ENCODE measurements at regions not wholly inside any gene's neighbourhood (a gene's known extent, or its start where the extent isn't known, plus 50 kb on each side); places are given as distances from the start of the nearest gene placed in this dataset.
A peak's percentile ranks its signal among the peaks of the same experiment; 100 is the strongest.

DNA sequence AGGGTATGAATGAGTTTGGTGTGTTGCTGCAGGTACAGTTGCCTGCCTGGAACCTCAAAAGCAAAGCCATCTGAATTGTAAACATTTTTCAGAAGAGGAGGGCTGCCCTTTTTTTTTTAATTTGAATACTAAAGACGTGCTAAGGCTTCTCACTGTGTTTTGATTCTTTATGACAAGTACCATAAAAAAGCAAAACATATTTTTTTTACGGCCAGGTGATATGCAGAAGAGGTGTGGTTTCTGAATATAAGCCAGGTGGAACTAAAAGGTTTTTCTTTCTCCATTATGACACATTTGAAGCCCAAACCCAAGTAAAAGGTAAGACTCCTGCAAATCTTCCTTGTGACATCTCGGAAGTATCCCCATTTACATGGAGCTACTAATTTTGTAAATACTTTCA lies 246.3 kb downstream of the IRS1 start:
- DNase-seq (no peak), ATAC-seq (no peak)
- intact Hi-C loops (cut with DNase I): no loop called here
- Histone ChIP-seq H3K27ac (no peak overlapping the region), H3K9me3 (no peaks in the 10 kb centered on the region), H3K4me1 (peaks cover 0 to 5% (median 2%) of the 10 kb centered on the region in 4 donors), H3K36me3 (no peaks in the 10 kb centered on the region), H3K27me3 (no peaks in the 10 kb centered on the region), H3K4me3 (no peak overlapping the region)
- no peak for TF ChIP-seq POLR2A (IDR thresholded peaks at IDR 0.05)
- TF ChIP-seq, protein P1, sequence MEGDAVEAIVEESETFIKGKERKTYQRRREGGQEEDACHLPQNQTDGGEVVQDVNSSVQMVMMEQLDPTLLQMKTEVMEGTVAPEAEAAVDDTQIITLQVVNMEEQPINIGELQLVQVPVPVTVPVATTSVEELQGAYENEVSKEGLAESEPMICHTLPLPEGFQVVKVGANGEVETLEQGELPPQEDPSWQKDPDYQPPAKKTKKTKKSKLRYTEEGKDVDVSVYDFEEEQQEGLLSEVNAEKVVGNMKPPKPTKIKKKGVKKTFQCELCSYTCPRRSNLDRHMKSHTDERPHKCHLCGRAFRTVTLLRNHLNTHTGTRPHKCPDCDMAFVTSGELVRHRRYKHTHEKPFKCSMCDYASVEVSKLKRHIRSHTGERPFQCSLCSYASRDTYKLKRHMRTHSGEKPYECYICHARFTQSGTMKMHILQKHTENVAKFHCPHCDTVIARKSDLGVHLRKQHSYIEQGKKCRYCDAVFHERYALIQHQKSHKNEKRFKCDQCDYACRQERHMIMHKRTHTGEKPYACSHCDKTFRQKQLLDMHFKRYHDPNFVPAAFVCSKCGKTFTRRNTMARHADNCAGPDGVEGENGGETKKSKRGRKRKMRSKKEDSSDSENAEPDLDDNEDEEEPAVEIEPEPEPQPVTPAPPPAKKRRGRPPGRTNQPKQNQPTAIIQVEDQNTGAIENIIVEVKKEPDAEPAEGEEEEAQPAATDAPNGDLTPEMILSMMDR (IDR thresholded peaks at IDR 0.05): no peak
- WGBS (ENCODE audit: insufficient coverage, low coverage, low lambda C conversion rate, missing lambda C conversion rate): 83% methylated on average over 3 of the region's 3 CpGs

DNA sequence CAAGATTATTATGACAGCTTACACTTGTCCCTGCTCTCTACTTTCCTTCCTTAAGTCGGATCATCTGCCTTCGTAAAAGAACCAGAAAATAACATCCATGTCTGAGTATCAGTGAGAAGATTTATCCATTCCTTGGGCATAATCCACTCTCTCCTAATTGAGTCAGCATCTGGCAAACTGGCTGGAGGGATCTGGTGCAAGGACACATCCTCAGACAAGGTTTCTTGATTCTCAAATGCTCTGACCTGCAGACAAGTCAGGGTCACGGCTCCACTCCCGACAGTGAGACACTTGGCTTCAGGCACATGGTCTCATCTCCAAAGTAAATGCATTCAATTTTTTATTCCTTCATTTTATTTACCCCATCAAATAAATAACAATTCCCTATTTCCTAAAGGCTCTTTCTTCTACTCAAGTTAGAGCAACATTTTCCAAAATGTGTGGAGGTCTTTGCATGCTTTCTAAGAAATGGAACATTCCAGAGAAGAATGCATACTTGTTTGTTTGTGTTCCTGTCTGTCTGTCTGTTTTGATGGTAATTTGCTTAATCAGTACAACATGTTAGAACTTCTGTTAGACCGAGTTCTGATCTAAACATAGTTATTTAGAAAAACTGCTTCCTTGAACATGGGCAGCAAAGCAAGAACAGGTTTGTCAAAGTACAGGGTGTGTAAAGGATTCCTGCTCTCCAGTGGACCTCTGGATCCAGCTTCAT lies 246.9 kb downstream of the IRS1 start:
- no peak for DNase-seq
- 63% methylated on average over 5 of the region's 5 CpGs for WGBS (ENCODE audit: insufficient coverage, low coverage, low lambda C conversion rate, missing lambda C conversion rate)
- ATAC-seq: no peak

DNA sequence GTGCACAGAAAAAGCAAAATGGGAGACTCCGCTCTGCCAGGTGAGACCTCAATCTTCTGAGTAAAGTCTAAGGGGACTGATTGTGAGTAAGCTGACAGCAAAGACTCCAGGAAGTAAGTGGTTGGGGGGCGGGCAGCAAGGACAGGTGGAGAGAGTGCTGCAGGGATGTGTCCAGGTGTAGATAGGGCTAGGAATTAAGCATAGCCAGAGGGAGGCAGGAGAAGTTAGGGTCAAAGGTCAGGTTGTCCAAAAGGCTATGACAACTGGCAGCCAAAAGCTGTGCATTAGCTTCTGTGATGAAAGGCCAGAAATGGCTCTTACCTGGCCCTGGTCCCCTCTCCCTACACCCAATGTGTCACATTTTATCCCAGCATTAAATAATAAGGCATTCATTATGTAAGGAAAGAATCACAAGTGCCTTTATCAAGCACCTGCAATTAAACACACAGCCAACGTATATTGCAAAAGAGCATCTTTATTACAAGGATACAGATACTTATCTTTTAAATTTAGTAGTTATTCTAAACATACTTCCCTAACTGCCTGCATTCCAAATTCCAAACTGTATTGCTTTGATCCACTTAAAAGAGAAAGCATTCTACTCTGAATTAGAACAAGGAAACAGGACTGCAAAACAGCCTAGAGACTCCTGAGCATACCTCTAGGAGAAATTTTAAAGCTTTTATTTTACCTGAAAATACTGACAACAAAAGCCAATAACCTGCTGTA lies 247.9 kb downstream of the IRS1 start:
- TF ChIP-seq POLR2A (IDR thresholded peaks at IDR 0.05): no peak
- TF ChIP-seq, protein P1 (IDR thresholded peaks at IDR 0.05): no peak
- Histone ChIP-seq H3K27ac (no peak overlapping the region), H3K36me3 (no peaks in the 10 kb centered on the region), H3K27me3 (no peaks in the 10 kb centered on the region), H3K4me3 (no peak overlapping the region), H3K9me3 (no peaks in the 10 kb centered on the region), H3K4me1 (peaks cover 0 to 5% (median 2%) of the 10 kb centered on the region in 4 donors)
- ATAC-seq (peak in 1 of 4 donors; percentile 34), DNase-seq (no peak)
- intact Hi-C loops (cut with DNase I): no loop called here
- 100% methylated on average over 1 of the region's 3 CpGs for WGBS (ENCODE audit: insufficient coverage, low coverage, low lambda C conversion rate, missing lambda C conversion rate)

More for the DNA sequence above, 246.9 kb downstream of the IRS1 start:
- TF ChIP-seq POLR2A (IDR thresholded peaks at IDR 0.05): no peak
- TF ChIP-seq, protein P1 (IDR thresholded peaks at IDR 0.05): no peak
- Histone ChIP-seq H3K4me1 (peaks cover 0 to 5% (median 2%) of the 10 kb centered on the region in 4 donors), H3K4me3 (no peak overlapping the region), H3K9me3 (no peaks in the 10 kb centered on the region), H3K27me3 (no peaks in the 10 kb centered on the region), H3K27ac (no peak overlapping the region), H3K36me3 (no peaks in the 10 kb centered on the region)
- intact Hi-C loops (cut with DNase I): no loop called here

DNA sequence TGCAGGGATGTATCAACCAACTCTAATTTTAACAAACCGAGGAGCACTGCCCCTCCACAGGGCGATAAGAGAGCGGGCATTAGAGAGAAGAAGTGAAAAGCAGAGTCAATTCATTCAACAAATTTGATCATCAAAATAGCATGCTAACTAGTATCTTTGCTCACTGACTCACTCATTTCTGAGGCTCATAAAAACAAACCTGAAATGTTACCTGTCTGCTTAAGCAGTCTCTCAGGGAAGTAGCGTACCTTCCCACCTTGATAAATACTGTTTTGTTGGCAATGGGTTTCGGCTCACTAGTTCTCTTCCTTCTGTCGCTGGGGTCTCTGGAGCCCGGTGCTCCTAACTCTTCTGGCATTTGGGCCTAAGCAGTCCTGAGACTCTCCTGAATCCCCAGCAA lies 248.8 kb downstream of the IRS1 start:
- TF ChIP-seq POLR2A (IDR thresholded peaks at IDR 0.05): no peak
- TF ChIP-seq, protein P1 (IDR thresholded peaks at IDR 0.05): no peak
- intact Hi-C loops (cut with DNase I): no loop called here
- peaks cover 0 to 5% (median 2%) of the 10 kb centered on the region in 4 donors for H3K4me1 ChIP-seq
- H3K27ac ChIP-seq: no peak overlapping the region
- H3K4me3 ChIP-seq: no peak overlapping the region
- DNase-seq (no peak), ATAC-seq (no peak)
- no peaks in the 10 kb centered on the region for H3K27me3 ChIP-seq
- no peaks in the 10 kb centered on the region for H3K9me3 ChIP-seq
- H3K36me3 ChIP-seq: no peaks in the 10 kb centered on the region
- WGBS (ENCODE audit: insufficient coverage, low coverage, low lambda C conversion rate, missing lambda C conversion rate): 92% methylated on average over 4 of the region's 7 CpGs
